ENCODE measurements at regions not wholly inside any gene's neighbourhood (a gene's known extent, or its start where the extent isn't known, plus 50 kb on each side); places are given as distances from the start of the nearest gene placed in this dataset.

DNA sequence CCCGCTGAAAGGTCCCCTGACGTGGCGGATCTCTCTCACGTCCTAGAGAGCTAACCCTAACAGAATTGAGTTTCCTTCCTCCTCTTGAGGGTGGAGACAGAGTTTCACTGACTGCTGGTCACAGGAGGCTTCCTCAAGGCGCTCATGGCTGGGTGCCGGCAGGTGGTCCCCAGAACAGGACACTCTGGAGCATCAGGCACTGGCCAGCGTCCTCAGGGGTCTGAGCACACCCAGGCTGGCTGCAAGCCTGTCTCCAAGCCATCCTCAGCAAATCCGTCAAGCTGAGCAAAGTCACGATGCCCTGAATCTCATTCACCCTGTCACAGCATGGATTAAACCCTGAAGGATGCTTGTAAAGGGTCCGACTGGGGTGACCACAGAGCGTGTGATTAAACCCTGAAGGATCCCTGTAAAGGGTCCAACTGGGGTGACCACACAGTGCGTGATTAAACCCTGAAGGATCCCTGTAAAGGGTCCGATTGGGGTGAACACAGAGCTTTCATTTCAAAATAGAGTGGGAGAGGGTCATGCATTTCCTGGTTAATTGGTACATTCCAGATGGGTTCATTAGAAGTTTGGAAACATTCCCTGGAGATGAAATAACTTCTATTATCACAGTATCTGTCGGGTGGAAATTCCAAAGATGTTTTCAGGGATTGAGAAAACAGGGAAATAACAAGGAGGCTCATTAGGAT lies 473.0 kb downstream of the BRD1 start:
- TF ChIP-seq, protein P1, sequence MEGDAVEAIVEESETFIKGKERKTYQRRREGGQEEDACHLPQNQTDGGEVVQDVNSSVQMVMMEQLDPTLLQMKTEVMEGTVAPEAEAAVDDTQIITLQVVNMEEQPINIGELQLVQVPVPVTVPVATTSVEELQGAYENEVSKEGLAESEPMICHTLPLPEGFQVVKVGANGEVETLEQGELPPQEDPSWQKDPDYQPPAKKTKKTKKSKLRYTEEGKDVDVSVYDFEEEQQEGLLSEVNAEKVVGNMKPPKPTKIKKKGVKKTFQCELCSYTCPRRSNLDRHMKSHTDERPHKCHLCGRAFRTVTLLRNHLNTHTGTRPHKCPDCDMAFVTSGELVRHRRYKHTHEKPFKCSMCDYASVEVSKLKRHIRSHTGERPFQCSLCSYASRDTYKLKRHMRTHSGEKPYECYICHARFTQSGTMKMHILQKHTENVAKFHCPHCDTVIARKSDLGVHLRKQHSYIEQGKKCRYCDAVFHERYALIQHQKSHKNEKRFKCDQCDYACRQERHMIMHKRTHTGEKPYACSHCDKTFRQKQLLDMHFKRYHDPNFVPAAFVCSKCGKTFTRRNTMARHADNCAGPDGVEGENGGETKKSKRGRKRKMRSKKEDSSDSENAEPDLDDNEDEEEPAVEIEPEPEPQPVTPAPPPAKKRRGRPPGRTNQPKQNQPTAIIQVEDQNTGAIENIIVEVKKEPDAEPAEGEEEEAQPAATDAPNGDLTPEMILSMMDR (IDR thresholded peaks at IDR 0.05; ENCODE audit: insufficient read depth, low read length): no peak
- TF ChIP-seq, protein P2, sequence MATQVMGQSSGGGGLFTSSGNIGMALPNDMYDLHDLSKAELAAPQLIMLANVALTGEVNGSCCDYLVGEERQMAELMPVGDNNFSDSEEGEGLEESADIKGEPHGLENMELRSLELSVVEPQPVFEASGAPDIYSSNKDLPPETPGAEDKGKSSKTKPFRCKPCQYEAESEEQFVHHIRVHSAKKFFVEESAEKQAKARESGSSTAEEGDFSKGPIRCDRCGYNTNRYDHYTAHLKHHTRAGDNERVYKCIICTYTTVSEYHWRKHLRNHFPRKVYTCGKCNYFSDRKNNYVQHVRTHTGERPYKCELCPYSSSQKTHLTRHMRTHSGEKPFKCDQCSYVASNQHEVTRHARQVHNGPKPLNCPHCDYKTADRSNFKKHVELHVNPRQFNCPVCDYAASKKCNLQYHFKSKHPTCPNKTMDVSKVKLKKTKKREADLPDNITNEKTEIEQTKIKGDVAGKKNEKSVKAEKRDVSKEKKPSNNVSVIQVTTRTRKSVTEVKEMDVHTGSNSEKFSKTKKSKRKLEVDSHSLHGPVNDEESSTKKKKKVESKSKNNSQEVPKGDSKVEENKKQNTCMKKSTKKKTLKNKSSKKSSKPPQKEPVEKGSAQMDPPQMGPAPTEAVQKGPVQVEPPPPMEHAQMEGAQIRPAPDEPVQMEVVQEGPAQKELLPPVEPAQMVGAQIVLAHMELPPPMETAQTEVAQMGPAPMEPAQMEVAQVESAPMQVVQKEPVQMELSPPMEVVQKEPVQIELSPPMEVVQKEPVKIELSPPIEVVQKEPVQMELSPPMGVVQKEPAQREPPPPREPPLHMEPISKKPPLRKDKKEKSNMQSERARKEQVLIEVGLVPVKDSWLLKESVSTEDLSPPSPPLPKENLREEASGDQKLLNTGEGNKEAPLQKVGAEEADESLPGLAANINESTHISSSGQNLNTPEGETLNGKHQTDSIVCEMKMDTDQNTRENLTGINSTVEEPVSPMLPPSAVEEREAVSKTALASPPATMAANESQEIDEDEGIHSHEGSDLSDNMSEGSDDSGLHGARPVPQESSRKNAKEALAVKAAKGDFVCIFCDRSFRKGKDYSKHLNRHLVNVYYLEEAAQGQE (IDR thresholded peaks at IDR 0.05; ENCODE audit: insufficient replicate concordance, low read depth): no peak
- TF ChIP-seq POLR2AphosphoS5 (IDR thresholded peaks at IDR 0.05; ENCODE audit: low read depth): no peak
- TF ChIP-seq GABPA (IDR thresholded peaks at IDR 0.05; ENCODE audit: low read depth): no peak

Data from HL-60 (cell line).